HCT116 (cell line): ENCODE measurements at regions not wholly inside any gene's neighbourhood (a gene's known extent, or its start where the extent isn't known, plus 50 kb on each side); places are given as distances from the start of the nearest gene placed in this dataset.

ENCODE experiments used
- ATAC-seq: fragments of 200-7000 bp; cut with Tn5 transposase; 2 replicates; pipeline ENCODE4 v1.9.1; 2020; ENCODE audit warnings: mild to moderate bottlenecking, moderate library complexity
- BruUV-seq: library from RNA; stranded (reverse); fragments of 400-500 nt; replicated peaks from 2 replicates; lab custom pipeline; 2021; lab: Mats Ljungman, UMichigan
- CTCF ChIA-PET: fragments of 300-600 bp; sonication (Branson Sonifier 250); formaldehyde crosslinking; loops from one replicate; lab custom pipeline; 2021; ENCODE audit warnings: antibody characterized with exemption; lab: Charles Lee
- POLR2A ChIA-PET: fragments of 300-600, 350-600 bp; sonication (Branson Sonifier 250); formaldehyde crosslinking; loops from one replicate; lab custom pipeline; 2021; ENCODE audit warnings: antibody characterized with exemption; lab: Charles Lee
- RAD21 ChIA-PET, 2 experiments: fragments of 300-600 bp; sonication (Branson Sonifier 250); formaldehyde crosslinking; loops; one replicate each; lab custom pipeline; 2023; ENCODE audit warnings: low total read pairs in 2 of 2; ENCODE audit not compliant: uncharacterized antibody in 2 of 2, unreplicated experiment in 2 of 2, low non-redundant PET in 1 of 2; lab: Charles Lee
- DNase-seq: peaks from one replicate; pipeline ENCODE4 v3.0.0-alpha.2; 2010; ENCODE audit warnings: low read depth, low spot score
- H2AFZ ChIP-seq: fragments of 200-600 bp; shearing (Covaris generic), sonication (generic); 2 replicates; pipeline ENCODE4 v1.6.1; 2017; ENCODE audit warnings: low read depth, mixed run types, mixed read lengths, antibody characterized with exemption, low read length; ENCODE audit not compliant: poor library complexity, severe bottlenecking
- H3K27ac ChIP-seq: 2 replicates; pipeline ENCODE4 v1.5.1; 2012; ENCODE audit warnings: low read depth, low read length
- H3K27me3 ChIP-seq: fragments of 200-600 bp; sonication (generic); 2 replicates; pipeline ENCODE4 v1.6.1; 2016; ENCODE audit warnings: mixed run types, low read length, mixed read lengths; ENCODE audit not compliant: insufficient read depth
- H3K36me3 ChIP-seq, 2 experiments: fragments of 200-500 bp in 1 of 2; fragments of 200-600 bp in 1 of 2; sonication (Bioruptor generic) in 1 of 2; sonication (generic) in 1 of 2; 2 replicates each; pipeline versions ENCODE4 v1.5.1 to v1.6.1; 2014 to 2016; ENCODE audit warnings: low read length in 2 of 2, inconsistent platforms in 1 of 2, mixed read lengths in 1 of 2, mixed run types in 1 of 2; ENCODE audit not compliant: insufficient read depth in 2 of 2, control insufficient read depth in 1 of 2
- H3K4me1 ChIP-seq, 2 experiments: fragments of 200-600 bp in 1 of 2; sonication (generic) in 1 of 2; 2 replicates each; pipeline versions ENCODE4 v1.5.1 to v1.6.1; 2012 to 2017; ENCODE audit warnings: low read length in 2 of 2, inconsistent platforms in 1 of 2, mild to moderate bottlenecking in 1 of 2, mixed read lengths in 1 of 2, mixed run types in 1 of 2, moderate library complexity in 1 of 2; ENCODE audit not compliant: insufficient read depth in 2 of 2, control insufficient read depth in 1 of 2
- H3K4me2 ChIP-seq: fragments of 200-600 bp; sonication (generic); 2 replicates; pipeline ENCODE4 v1.6.1; 2017; ENCODE audit warnings: mixed run types, low read length, mixed read lengths
- H3K4me3 ChIP-seq, 2 experiments: fragments of 200-600 bp in 1 of 2; sonication (generic) in 1 of 2; replicated peaks in 1 of 2; 2 replicates each; pipeline ENCODE4 v1.5.1; 2011 to 2016; ENCODE audit warnings: low read length in 2 of 2, control low read depth in 1 of 2, low read depth in 1 of 2, mild to moderate bottlenecking in 1 of 2, mixed read lengths in 1 of 2, mixed run types in 1 of 2
- H3K79me2 ChIP-seq: fragments of 200-600 bp; sonication (generic); 2 replicates; pipeline ENCODE4 v1.6.1; 2017; ENCODE audit warnings: mild to moderate bottlenecking, mixed run types, low read length, moderate library complexity, mixed read lengths; ENCODE audit not compliant: insufficient read depth
- H3K9ac ChIP-seq: fragments of 200-600 bp; sonication (generic); 2 replicates; pipeline ENCODE4 v1.6.1; 2016; ENCODE audit warnings: low read length, mixed read lengths
- H3K9me2 ChIP-seq: fragments of 200-600 bp; sonication (generic), shearing (Covaris generic); 2 replicates; pipeline ENCODE4 v1.6.1; 2017; ENCODE audit warnings: mixed run types, mild to moderate bottlenecking, moderate library complexity; ENCODE audit not compliant: insufficient read depth
- H3K9me3 ChIP-seq, 2 experiments: fragments of 200-500 bp in 1 of 2; fragments of 200-600 bp in 1 of 2; sonication (Bioruptor generic) in 1 of 2; sonication (generic) in 1 of 2; 2 replicates each; pipeline ENCODE4 v1.6.1; 2014 to 2017; ENCODE audit warnings: low read length in 2 of 2, mixed read lengths in 2 of 2, inconsistent platforms in 1 of 2, low read depth in 1 of 2, mild to moderate bottlenecking in 1 of 2, mixed run types in 1 of 2, moderate library complexity in 1 of 2; ENCODE audit not compliant: control insufficient read depth in 1 of 2, insufficient read depth in 1 of 2
- H4K20me1 ChIP-seq: fragments of 200-600 bp; sonication (generic), shearing (Covaris generic); 2 replicates; pipeline ENCODE4 v1.6.1; 2017; ENCODE audit warnings: mixed run types, mild to moderate bottlenecking, moderate library complexity; ENCODE audit not compliant: insufficient read depth
- EZH2 ChIP-seq: fragments of 200-600 bp; sonication (generic); IDR thresholded peaks from 2 replicates; pipeline ENCODE4 v1.6.1; 2017; ENCODE audit warnings: antibody characterized with exemption, mixed run types
- EZH2phosphoT487 ChIP-seq: fragments of 200-600 bp; IDR thresholded peaks from 2 replicates; pipeline ENCODE4 v1.6.1; 2018; ENCODE audit warnings: antibody characterized with exemption, borderline replicate concordance
- RAD21 ChIP-seq: IDR thresholded peaks from 2 replicates; pipeline ENCODE4 v1.6.1; 2012; ENCODE audit warnings: low read depth, mild to moderate bottlenecking
- REST ChIP-seq: IDR thresholded peaks from 2 replicates; pipeline ENCODE4 v1.6.1; 2012; ENCODE audit warnings: low read depth
- intact Hi-C: fragments of 100-400 bp; cut with micrococcal nuclease; formaldehyde crosslinking; loops from 2 replicates; pipeline ENCODE4 v1.10.0; 2022

- no peaks in the 10 kb centered on the region for H3K27me3 ChIP-seq
- intact Hi-C loops, result no loop called here
- no peak overlapping the region for H3K27ac ChIP-seq
- H3K9me3 ChIP-seq, result no peaks in the 10 kb centered on the region
- H2AFZ ChIP-seq, result peak overlapping the region; percentile 2
- ChIA-PET RAD21 (no interaction called here), CTCF (no interaction called here), POLR2A (no interaction called here)
- no peak overlapping the region for H3K9ac ChIP-seq
- no peak for TF ChIP-seq RAD21
- no peak for TF ChIP-seq EZH2
- no peak for TF ChIP-seq REST
- TF ChIP-seq EZH2phosphoT487, result no peak
- no peaks in the 10 kb centered on the region for H4K20me1 ChIP-seq
- no peaks in the 10 kb centered on the region; the same call in 1 of the 2 replicates for H3K9me2 ChIP-seq
- ATAC-seq, result no peak
- no peak overlapping the region for H3K4me2 ChIP-seq
- H3K4me1 ChIP-seq, result peaks cover 0 to 3% of the 10 kb centered on the region in 2 experiments; a peak in 1 of 4 replicates
- H3K36me3 ChIP-seq, result no peaks in the 10 kb centered on the region
- H3K79me2 ChIP-seq, result no peaks in the 10 kb centered on the region
- peak; percentile 2 for DNase-seq
- no peak overlapping the region for H3K4me3 ChIP-seq
- no TSS peak for BruUV-seq
Observed at GRCh38 chr5:89769975-89770374, 639.6 kb downstream of the CETN3 start.

- H3K36me3 ChIP-seq, result no peaks in the 10 kb centered on the region
- no peak overlapping the region for H3K9ac ChIP-seq
- ATAC-seq, result no peak
- DNase-seq, result no peak
- no peak overlapping the region for H3K4me2 ChIP-seq
- H3K4me3 ChIP-seq, result no peak overlapping the region
- ChIA-PET CTCF (no interaction called here), RAD21 (no interaction called here), POLR2A (no interaction called here)
- no TSS peak for BruUV-seq
- H2AFZ ChIP-seq, result no peak overlapping the region
- intact Hi-C loops, result no loop called here
- no peaks in the 10 kb centered on the region for H3K4me1 ChIP-seq
- no peak for TF ChIP-seq EZH2phosphoT487
- TF ChIP-seq REST, result no peak
- no peaks in the 10 kb centered on the region for H3K9me2 ChIP-seq
- H3K27ac ChIP-seq, result no peak overlapping the region
- H3K79me2 ChIP-seq, result no peaks in the 10 kb centered on the region
- no peaks in the 10 kb centered on the region for H3K27me3 ChIP-seq
- no peaks in the 10 kb centered on the region for H4K20me1 ChIP-seq
- no peaks in the 10 kb centered on the region for H3K9me3 ChIP-seq
Observed at GRCh38 chr5:89759802-89760201, 649.8 kb downstream of the CETN3 start.
